Endothelial cell of umbilical vein (primary cell): ENCODE measurements at regions not wholly inside any gene's neighbourhood (a gene's known extent, or its start where the extent isn't known, plus 50 kb on each side); places are given as distances from the start of the nearest gene placed in this dataset.

ENCODE experiments used
- BruUV-seq: library from RNA; stranded (reverse); fragments of 400-500 nt; replicated peaks from 2 replicates; lab custom pipeline; 2021; lab: Mats Ljungman, UMichigan
- CTCF ChIA-PET: fragments of 300-600, 350-600 bp; sonication (Branson Sonifier 250); formaldehyde crosslinking; loops from one replicate; lab custom pipeline; 2021; ENCODE audit warnings: antibody characterized with exemption, inconsistent platforms; lab: Charles Lee
- POLR2A ChIA-PET: fragments of 300-600, 350-600 bp; sonication (Branson Sonifier 250); formaldehyde crosslinking; loops from one replicate; lab custom pipeline; 2021; ENCODE audit warnings: antibody characterized with exemption, inconsistent platforms; lab: Charles Lee
- DNase-seq: peaks from one replicate; pipeline ENCODE4 v3.0.0-alpha.2; 2011; ENCODE audit warnings: low read depth, low spot score
- FAIRE-seq: peaks from 2 replicates; lab custom pipeline; 2011; peaks lifted over from hg19 to GRCh38; lab: Jason Lieb, UNC
- H2AFZ ChIP-seq: 2 replicates; pipeline ENCODE4 v1.6.0; 2012; ENCODE audit warnings: low read depth, low read length, control low read depth, inconsistent platforms
- H3K27ac ChIP-seq: 2 replicates; pipeline ENCODE4 v1.5.1; 2011; ENCODE audit warnings: low read depth, mild to moderate bottlenecking, control low read depth, low read length, moderate library complexity; ENCODE audit not compliant: insufficient read depth
- H3K27me3 ChIP-seq, 2 experiments: 2 replicates each; pipeline versions ENCODE4 v1.6.0 to v1.6.1; 2011; ENCODE audit warnings: low read length in 2 of 2, mixed read lengths in 1 of 2; ENCODE audit not compliant: control insufficient read depth in 2 of 2, insufficient read depth in 2 of 2
- H3K36me3 ChIP-seq, 2 experiments: 2 replicates in 1 of 2; 3 replicates in 1 of 2; pipeline ENCODE4 v1.5.1; 2011; ENCODE audit warnings: low read length in 2 of 2, mild to moderate bottlenecking in 1 of 2, moderate library complexity in 1 of 2; ENCODE audit not compliant: control insufficient read depth in 2 of 2, insufficient read depth in 2 of 2; ENCODE audit errors: extremely low read depth in 1 of 2
- H3K4me1 ChIP-seq: 3 replicates; pipeline ENCODE4 v1.5.1; 2011; ENCODE audit warnings: mild to moderate bottlenecking, low read length; ENCODE audit not compliant: control insufficient read depth, insufficient read depth; ENCODE audit errors: extremely low read depth
- H3K4me2 ChIP-seq: 2 replicates; pipeline ENCODE4 v1.6.1; 2011; ENCODE audit warnings: low read length, control low read depth, mixed read lengths; ENCODE audit not compliant: insufficient read depth
- H3K4me3 ChIP-seq, 3 experiments: fragments of 200-600 bp in 1 of 3; sonication (generic), shearing (Covaris generic) in 1 of 3; replicated peaks in 1 of 3; 2 replicates each; pipeline ENCODE4 v1.5.1; 2011 to 2016; ENCODE audit warnings: control low read depth in 3 of 3, low read length in 3 of 3, mild to moderate bottlenecking in 2 of 3, inconsistent platforms in 1 of 3, low read depth in 1 of 3, moderate library complexity in 1 of 3; ENCODE audit not compliant: insufficient read depth in 1 of 3
- H3K79me2 ChIP-seq: 2 replicates; pipeline ENCODE4 v1.6.0; 2012; ENCODE audit warnings: low read length, inconsistent platforms; ENCODE audit not compliant: control insufficient read depth, insufficient read depth
- H3K9ac ChIP-seq: replicated peaks from 2 replicates; pipeline ENCODE3; 2011; ENCODE audit warnings: low read length, control low read depth; ENCODE audit not compliant: insufficient read depth; ENCODE audit errors: extremely low read depth
- H3K9me1 ChIP-seq: replicated peaks from 3 replicates; pipeline ENCODE4 v1.6.0; 2011; ENCODE audit warnings: mild to moderate bottlenecking, low read length; ENCODE audit not compliant: control insufficient read depth, insufficient read depth; ENCODE audit errors: extremely low read depth
- H3K9me3 ChIP-seq: replicated peaks from 2 replicates; pipeline ENCODE4 v1.5.1; 2012; ENCODE audit warnings: low read length, inconsistent platforms; ENCODE audit not compliant: control insufficient read depth, insufficient read depth
- H4K20me1 ChIP-seq: replicated peaks from 2 replicates; pipeline ENCODE3; 2011; ENCODE audit warnings: mild to moderate bottlenecking, low read length; ENCODE audit not compliant: control insufficient read depth, insufficient read depth; ENCODE audit errors: extremely low read depth
- CTCF ChIP-seq, 2 donors: IDR thresholded peaks; 1 replicate in 1 of 2; 2 replicates in 1 of 2; pipeline ENCODE4 v1.5.1; 2011; ENCODE audit warnings: low read length in 2 of 2, mild to moderate bottlenecking in 2 of 2, moderate library complexity in 2 of 2, control low read depth in 1 of 2, inconsistent platforms in 1 of 2, low read depth in 1 of 2; ENCODE audit not compliant: insufficient read depth in 1 of 2; ENCODE audit errors: extremely low read depth in 1 of 2
- EZH2 ChIP-seq: IDR thresholded peaks from 2 replicates; pipeline ENCODE4 v1.6.1; 2012; ENCODE audit warnings: borderline replicate concordance, low read depth, mild to moderate bottlenecking, moderate library complexity, low read length, inconsistent platforms; ENCODE audit not compliant: severe bottlenecking
- FOS ChIP-seq: IDR thresholded peaks from 2 replicates; pipeline ENCODE4 v1.6.1; 2011; ENCODE audit warnings: mild to moderate bottlenecking, low read length, moderate library complexity, borderline replicate concordance; ENCODE audit not compliant: insufficient read depth
- GATA2 ChIP-seq: IDR thresholded peaks from 2 replicates; pipeline ENCODE4 v1.7.0; 2011; ENCODE audit warnings: low read depth, mild to moderate bottlenecking, moderate library complexity, mixed read lengths, low read length; ENCODE audit not compliant: insufficient read length, insufficient read depth
- JUN ChIP-seq: IDR thresholded peaks from 2 replicates; pipeline ENCODE4 v1.6.1; 2011; ENCODE audit warnings: borderline replicate concordance, low read depth; ENCODE audit not compliant: insufficient read length, insufficient read depth
- MYC ChIP-seq: IDR thresholded peaks from one replicate; pipeline ENCODE4 v1.6.1; 2011; ENCODE audit warnings: mild to moderate bottlenecking, low read depth, low read length
- POLR2A ChIP-seq: IDR thresholded peaks from 2 replicates; pipeline ENCODE4 v1.6.1; 2012; ENCODE audit warnings: low read depth, mild to moderate bottlenecking, control low read depth, low read length
- POLR2AphosphoS5 ChIP-seq: IDR thresholded peaks from 2 replicates; pipeline ENCODE4 v1.6.1; 2012; ENCODE audit warnings: low read depth, mild to moderate bottlenecking, control low read depth, low read length, moderate library complexity; ENCODE audit not compliant: insufficient read depth
- dilution Hi-C: fragments of 300-500 bp; cut with MboI; formaldehyde crosslinking; loops from one replicate; pipeline ENCODE4 v1.15.0; 2019; ENCODE audit warnings: low sequenced_read_pairs; ENCODE audit not compliant: extremely low pct_ligation_motif_present
- intact Hi-C: fragments of 100-400 bp; cut with micrococcal nuclease; formaldehyde crosslinking; loops from one replicate; pipeline ENCODE4 v1.10.0; 2022
- TF ChIP-seq, protein P1 (sequence below): IDR thresholded peaks from 2 replicates; pipeline ENCODE4 v1.6.1; 2011; ENCODE audit not compliant: insufficient read depth, insufficient read length

DNA sequence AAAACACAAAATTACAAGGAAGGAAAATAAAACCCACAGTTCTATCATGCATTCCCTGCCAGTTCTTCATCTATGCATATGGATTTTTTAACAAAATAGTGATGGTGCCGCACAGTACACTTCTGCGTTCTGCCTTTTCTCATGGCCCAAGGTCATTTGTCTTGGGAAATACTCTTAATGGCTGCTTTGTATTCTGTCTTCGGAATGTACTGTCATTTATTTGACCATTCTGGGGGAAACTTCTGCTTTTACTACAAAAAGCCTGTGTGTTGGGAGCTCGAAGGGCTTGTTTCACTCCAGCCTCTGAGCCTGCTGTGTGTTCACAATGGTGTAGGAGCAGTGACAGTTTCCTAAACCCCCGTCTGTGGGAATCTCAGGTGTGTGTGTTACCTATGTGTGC is 82.8 kb upstream of the SEC14L1 start:
- H3K4me2 ChIP-seq, result no peak overlapping the region
- FAIRE-seq, result no peak

DNA sequence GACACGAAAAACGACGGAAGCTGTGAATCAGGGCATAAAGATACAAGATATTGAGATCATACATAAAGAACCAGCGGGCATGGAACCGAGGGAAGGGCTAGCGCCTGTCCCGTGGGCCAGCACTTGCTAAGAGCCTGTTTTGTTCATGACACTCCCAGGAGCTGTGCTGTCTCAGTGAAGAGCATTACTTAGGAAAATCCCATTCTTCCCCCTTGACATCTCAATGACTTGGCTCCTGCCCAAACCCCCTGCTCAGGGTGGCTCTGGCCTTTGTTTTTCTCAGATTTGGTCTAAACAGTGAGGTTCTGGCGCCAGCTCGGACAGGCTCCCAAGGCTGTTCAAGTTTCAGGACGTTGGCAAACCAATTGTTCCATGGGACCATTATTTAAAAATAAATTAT is 79.1 kb upstream of the SEC14L1 start:
- Histone ChIP-seq H3K4me3 (no peak overlapping the region), H3K27me3 (peaks cover 3 to 8% of the 10 kb centered on the region in 2 experiments), H3K27ac (no peak overlapping the region), H3K9me1 (no peaks in the 10 kb centered on the region), H2AFZ (no peak overlapping the region), H3K79me2 (no peaks in the 10 kb centered on the region), H3K9me3 (no peaks in the 10 kb centered on the region), H3K36me3 (no peaks in the 10 kb centered on the region), H3K4me2 (no peak overlapping the region), H3K9ac (no peak overlapping the region), H3K4me1 (no peaks in the 10 kb centered on the region), H4K20me1 (no peaks in the 10 kb centered on the region)
- DNase-seq, result no peak
- POLR2A ChIA-PET, result no interaction called here
- BruUV-seq, result no TSS peak
- dilution Hi-C loops (no loop called here), intact Hi-C loops (no loop called here)
- CTCF ChIA-PET, result interaction anchor here (0.6 to 8.7 kb wide), 2 partner anchors 183 to 193 kb away, joined by 3 to 60 read pairs; partner anchors contain the start of gene MGAT5B
- no peak for TF ChIP-seq POLR2A
- TF ChIP-seq, protein P1, sequence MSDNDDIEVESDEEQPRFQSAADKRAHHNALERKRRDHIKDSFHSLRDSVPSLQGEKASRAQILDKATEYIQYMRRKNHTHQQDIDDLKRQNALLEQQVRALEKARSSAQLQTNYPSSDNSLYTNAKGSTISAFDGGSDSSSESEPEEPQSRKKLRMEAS, result no peak
- TF ChIP-seq POLR2AphosphoS5, result no peak
- TF ChIP-seq MYC, result no peak
- no peak for TF ChIP-seq CTCF (IDR thresholded peaks at IDR 0.05; ENCODE audit: extremely low read depth in 1 of 2, insufficient read depth in 1 of 2, low read depth in 1 of 2, low read length in 2 of 2)
- TF ChIP-seq EZH2, result no peak
- no peak for TF ChIP-seq GATA2
- TF ChIP-seq FOS, result no peak
- TF ChIP-seq JUN, result no peak
- no peak for FAIRE-seq

More for the DNA sequence above, 82.8 kb upstream of the SEC14L1 start:
- Histone ChIP-seq H3K79me2 (no peaks in the 10 kb centered on the region), H3K4me1 (no peaks in the 10 kb centered on the region), H2AFZ (no peak overlapping the region), H3K27me3 (peaks cover 3 to 5% of the 10 kb centered on the region in 2 experiments), H3K9me3 (no peaks in the 10 kb centered on the region), H3K27ac (no peak overlapping the region), H4K20me1 (no peaks in the 10 kb centered on the region), H3K9me1 (no peaks in the 10 kb centered on the region), H3K4me3 (no peak overlapping the region), H3K36me3 (no peaks in the 10 kb centered on the region), H3K9ac (no peak overlapping the region)
- no TSS peak for BruUV-seq
- ChIA-PET POLR2A (no interaction called here), CTCF (interaction anchor here (1.5 to 6.2 kb wide), 7 partner anchors 10 to 242 kb away, joined by 4 to 334 read pairs (median 68); partner anchors contain the start of gene MGAT5B)
- no peak for DNase-seq
- intact Hi-C loops, result loop anchor here (5.0 kb wide), 1 partner anchor 321 kb away; the partner anchor contains the start of genes MFSD11 and SRSF2
- TF ChIP-seq, protein P1, result no peak
- TF ChIP-seq GATA2 (no peak), JUN (no peak)
- dilution Hi-C loops, result no loop called here
